ENCODE measurements at regions not wholly inside any gene's neighbourhood (a gene's known extent, or its start where the extent isn't known, plus 50 kb on each side); places are given as distances from the start of the nearest gene placed in this dataset.
"Not testable (repeated sequence)": the region's sequence is repeated elsewhere in the genome, so short reads cannot be mapped to it uniquely, and the experiment has no call there.

- not testable (repeated sequence) for TF ChIP-seq CTCF, MAX (IDR thresholded peaks at IDR 0.05; ENCODE audit: low read depth, low read length)
Observed at GRCh38 chr9:66257581-66257980, 520.6 kb downstream of the FOXD4L4 start.

Data from NB4 (cell line).